Esophagus squamous epithelium (tissue), 4 donors: ENCODE measurements at regions not wholly inside any gene's neighbourhood (a gene's known extent, or its start where the extent isn't known, plus 50 kb on each side); places are given as distances from the start of the nearest gene placed in this dataset.

Experiments
- POLR2A ChIP-seq, 4 donors: fragments of 450-650 bp; IDR thresholded peaks; one replicate each; pipeline ENCODE4 v1.6.1; 2017; ENCODE audit warnings: antibody characterized with exemption in 4 of 4, mild to moderate bottlenecking in 4 of 4, moderate library complexity in 3 of 4
- TF ChIP-seq, protein P1 (sequence below), 6 experiments: fragments of 450-650 bp in 4 of 6; fragments of 200-600 bp in 2 of 6; sonication (generic) in 2 of 6; IDR thresholded peaks; one replicate each; pipeline ENCODE4 v1.5.1; 2016 to 2019; ENCODE audit warnings: antibody characterized with exemption in 6 of 6, mild to moderate bottlenecking in 4 of 6, moderate library complexity in 4 of 6

DNA sequence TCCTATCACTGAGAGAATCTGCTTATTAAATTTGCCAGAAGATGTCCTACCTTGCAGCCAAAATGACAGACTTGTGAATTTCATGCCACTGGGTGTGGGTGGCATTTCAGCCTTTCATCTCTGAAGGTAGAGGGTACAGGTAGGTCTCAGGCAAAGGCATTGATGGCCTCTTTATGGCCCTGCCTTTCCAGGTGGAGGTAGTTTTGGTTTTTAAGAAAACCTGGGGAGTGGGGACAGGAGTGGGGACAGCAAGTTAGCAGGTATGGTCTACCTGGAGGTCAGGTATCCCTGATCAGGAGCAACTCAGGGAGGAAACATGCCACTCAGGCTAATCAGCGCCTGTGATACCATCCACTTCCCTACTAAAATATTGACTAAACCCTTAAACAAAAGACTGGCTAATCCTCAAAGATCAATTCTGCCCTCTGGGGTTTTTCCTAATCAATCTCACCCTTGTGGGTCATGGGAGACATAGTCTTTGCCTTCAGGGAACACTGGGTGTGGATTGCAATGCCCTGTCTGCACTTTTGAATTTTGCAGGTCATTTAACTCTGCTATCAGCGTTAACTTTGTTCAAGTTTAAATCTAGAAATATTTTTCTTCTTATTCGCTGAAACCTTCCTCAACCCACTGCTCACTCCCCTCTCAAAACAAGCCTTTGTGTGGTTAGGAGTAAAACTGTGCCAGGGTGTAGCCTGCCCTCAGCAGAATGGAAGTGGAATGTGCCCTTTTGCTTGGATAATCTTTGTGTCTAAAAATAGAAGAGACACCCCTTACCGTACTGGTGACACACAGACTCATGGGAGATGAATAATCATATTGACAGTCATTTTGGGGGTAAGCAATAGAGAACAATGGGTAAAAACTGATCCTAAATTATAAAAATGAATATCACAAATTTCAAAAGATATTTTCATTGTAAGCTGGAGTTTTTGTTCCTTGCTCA lies 233.7 kb downstream of the COG6 start:
- TF ChIP-seq POLR2A (IDR thresholded peaks at IDR 0.05), result no peak
- TF ChIP-seq, protein P1, sequence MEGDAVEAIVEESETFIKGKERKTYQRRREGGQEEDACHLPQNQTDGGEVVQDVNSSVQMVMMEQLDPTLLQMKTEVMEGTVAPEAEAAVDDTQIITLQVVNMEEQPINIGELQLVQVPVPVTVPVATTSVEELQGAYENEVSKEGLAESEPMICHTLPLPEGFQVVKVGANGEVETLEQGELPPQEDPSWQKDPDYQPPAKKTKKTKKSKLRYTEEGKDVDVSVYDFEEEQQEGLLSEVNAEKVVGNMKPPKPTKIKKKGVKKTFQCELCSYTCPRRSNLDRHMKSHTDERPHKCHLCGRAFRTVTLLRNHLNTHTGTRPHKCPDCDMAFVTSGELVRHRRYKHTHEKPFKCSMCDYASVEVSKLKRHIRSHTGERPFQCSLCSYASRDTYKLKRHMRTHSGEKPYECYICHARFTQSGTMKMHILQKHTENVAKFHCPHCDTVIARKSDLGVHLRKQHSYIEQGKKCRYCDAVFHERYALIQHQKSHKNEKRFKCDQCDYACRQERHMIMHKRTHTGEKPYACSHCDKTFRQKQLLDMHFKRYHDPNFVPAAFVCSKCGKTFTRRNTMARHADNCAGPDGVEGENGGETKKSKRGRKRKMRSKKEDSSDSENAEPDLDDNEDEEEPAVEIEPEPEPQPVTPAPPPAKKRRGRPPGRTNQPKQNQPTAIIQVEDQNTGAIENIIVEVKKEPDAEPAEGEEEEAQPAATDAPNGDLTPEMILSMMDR (IDR thresholded peaks at IDR 0.05), result no peak
